ENCODE measurements at regions not wholly inside any gene's neighbourhood (a gene's known extent, or its start where the extent isn't known, plus 50 kb on each side); places are given as distances from the start of the nearest gene placed in this dataset.

- no peak for TF ChIP-seq EZH2phosphoT487 (IDR thresholded peaks at IDR 0.05)
- TF ChIP-seq CTCF (IDR thresholded peaks at IDR 0.05): no peak
- TF ChIP-seq EZH2 (IDR thresholded peaks at IDR 0.05): no peak
Measured at GRCh38 chr1:244964112-244964971, 100.0 kb upstream of the HNRNPU start.
